ENCODE measurements at regions not wholly inside any gene's neighbourhood (a gene's known extent, or its start where the extent isn't known, plus 50 kb on each side); places are given as distances from the start of the nearest gene placed in this dataset.

GRCh38 chr11:121797496-121797895, 318.5 kb downstream of the BLID start:
- H3K4me3 ChIP-seq (replicated peaks; ENCODE audit: low read depth, low read length), result no peak overlapping the region
- TF ChIP-seq, protein P1, sequence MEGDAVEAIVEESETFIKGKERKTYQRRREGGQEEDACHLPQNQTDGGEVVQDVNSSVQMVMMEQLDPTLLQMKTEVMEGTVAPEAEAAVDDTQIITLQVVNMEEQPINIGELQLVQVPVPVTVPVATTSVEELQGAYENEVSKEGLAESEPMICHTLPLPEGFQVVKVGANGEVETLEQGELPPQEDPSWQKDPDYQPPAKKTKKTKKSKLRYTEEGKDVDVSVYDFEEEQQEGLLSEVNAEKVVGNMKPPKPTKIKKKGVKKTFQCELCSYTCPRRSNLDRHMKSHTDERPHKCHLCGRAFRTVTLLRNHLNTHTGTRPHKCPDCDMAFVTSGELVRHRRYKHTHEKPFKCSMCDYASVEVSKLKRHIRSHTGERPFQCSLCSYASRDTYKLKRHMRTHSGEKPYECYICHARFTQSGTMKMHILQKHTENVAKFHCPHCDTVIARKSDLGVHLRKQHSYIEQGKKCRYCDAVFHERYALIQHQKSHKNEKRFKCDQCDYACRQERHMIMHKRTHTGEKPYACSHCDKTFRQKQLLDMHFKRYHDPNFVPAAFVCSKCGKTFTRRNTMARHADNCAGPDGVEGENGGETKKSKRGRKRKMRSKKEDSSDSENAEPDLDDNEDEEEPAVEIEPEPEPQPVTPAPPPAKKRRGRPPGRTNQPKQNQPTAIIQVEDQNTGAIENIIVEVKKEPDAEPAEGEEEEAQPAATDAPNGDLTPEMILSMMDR (IDR thresholded peaks at IDR 0.05; ENCODE audit: low read length, missing control alignments), result no peak
- DNase-seq (ENCODE audit: low read depth), result no peak

DNA sequence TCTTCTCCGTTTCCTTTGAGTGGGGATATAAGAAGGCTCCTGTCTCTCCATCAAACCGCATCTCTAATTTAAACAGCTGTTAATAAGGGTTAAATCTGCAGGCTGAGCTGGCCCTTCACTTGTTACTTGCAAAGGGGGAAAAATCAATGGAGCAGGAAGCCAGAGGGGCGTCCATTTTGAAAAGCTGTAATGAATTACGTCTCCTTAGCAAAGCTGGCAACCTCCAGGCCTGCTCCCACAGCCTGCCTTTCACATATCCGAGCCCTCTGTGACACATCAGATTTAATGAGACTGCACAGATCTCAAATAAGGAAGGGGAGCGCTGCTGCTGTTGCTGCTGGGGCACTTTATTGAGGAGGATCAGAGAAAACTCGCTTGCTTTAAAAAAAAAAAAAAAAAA, 320.8 kb downstream of the BLID start:
- no peak for DNase-seq (ENCODE audit: low read depth)
- TF ChIP-seq, protein P1 (IDR thresholded peaks at IDR 0.05; ENCODE audit: low read length, missing control alignments), result no peak
- no peak overlapping the region for H3K4me3 ChIP-seq (replicated peaks; ENCODE audit: low read depth, low read length)

- TF ChIP-seq, protein P1 (IDR thresholded peaks at IDR 0.05; ENCODE audit: low read length, missing control alignments), result no peak
- H3K4me3 ChIP-seq (replicated peaks; ENCODE audit: low read depth, low read length), result no peak overlapping the region
- DNase-seq (ENCODE audit: low read depth), result no peak
These were observed 321.3 kb downstream of the BLID start for GRCh38 chr11:121794671-121795141.

GRCh38 chr11:121793916-121794315, 322.1 kb downstream of the BLID start:
- DNase-seq (ENCODE audit: low read depth), result no peak
- TF ChIP-seq, protein P1 (IDR thresholded peaks at IDR 0.05; ENCODE audit: low read length, missing control alignments), result no peak
- no peak overlapping the region for H3K4me3 ChIP-seq (replicated peaks; ENCODE audit: low read depth, low read length)

DNA sequence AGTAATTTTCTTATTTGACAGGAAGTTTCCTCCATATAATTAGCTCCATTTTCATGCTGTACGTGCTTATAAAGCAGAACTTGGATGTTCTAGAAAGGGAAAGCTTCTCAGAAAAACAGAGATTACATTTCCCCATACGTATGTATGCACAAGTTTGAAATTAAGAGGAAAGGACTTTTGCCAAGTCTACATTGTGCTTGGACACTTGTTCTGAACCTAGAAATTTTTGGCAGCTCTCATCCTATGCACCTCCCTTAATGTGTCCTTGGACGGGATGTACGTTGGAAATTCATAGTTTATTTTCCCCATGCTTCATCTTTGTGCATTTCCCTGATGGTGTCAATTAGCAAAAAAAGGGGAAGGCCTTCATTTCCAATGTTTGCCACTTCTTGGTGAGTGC, 322.7 kb downstream of the BLID start:
- TF ChIP-seq, protein P1 (IDR thresholded peaks at IDR 0.05; ENCODE audit: low read length, missing control alignments), result no peak
- no peak overlapping the region for H3K4me3 ChIP-seq (replicated peaks; ENCODE audit: low read depth, low read length)
- DNase-seq (ENCODE audit: low read depth), result no peak

DNA sequence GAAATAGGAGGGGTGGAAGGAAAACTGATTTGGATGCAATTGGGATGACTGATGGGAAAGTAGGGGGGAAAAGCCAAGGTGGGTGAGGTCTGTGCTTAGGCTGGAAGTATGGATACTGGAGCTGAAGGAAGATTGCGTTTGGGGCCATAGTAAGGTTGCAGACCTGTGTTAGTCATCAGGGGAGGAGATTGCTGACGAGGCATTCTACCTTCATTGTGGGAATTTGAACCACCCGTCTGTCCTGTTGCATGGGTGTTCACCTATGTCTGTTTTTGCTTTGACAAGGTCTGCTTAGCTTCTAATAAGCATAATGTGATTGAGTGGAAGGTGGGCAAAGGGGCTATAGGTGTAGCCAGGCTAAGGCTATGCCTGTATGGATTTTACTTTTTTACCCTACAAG, 323.8 kb downstream of the BLID start:
- H3K4me3 ChIP-seq (replicated peaks; ENCODE audit: low read depth, low read length), result no peak overlapping the region
- TF ChIP-seq, protein P1 (IDR thresholded peaks at IDR 0.05; ENCODE audit: low read length, missing control alignments), result no peak
- no peak for DNase-seq (ENCODE audit: low read depth)

GRCh38 chr11:121790430-121790829, 325.6 kb downstream of the BLID start:
- TF ChIP-seq, protein P1 (IDR thresholded peaks at IDR 0.05; ENCODE audit: low read length, missing control alignments), result no peak
- H3K4me3 ChIP-seq (replicated peaks; ENCODE audit: low read depth, low read length), result no peak overlapping the region
- DNase-seq (ENCODE audit: low read depth), result no peak
